Loucy (cell line): ENCODE measurements at regions not wholly inside any gene's neighbourhood (a gene's known extent, or its start where the extent isn't known, plus 50 kb on each side); places are given as distances from the start of the nearest gene placed in this dataset.

ENCODE experiments used
- CTCF ChIP-seq: fragments of 200-600 bp; sonication (generic); conservative IDR thresholded peaks from 2 replicates; pipeline ENCODE4 v1.5.1; 2014; ENCODE audit warnings: mild to moderate bottlenecking, antibody characterized with exemption, low read length
- EZH2phosphoT487 ChIP-seq: fragments of 200-600 bp; IDR thresholded peaks from 2 replicates; pipeline ENCODE4 v1.6.1; 2018; ENCODE audit warnings: antibody characterized with exemption, mild to moderate bottlenecking, moderate library complexity, borderline replicate concordance

GRCh38 chr22:44380756-44381486 is 68.2 kb upstream of the SHISAL1 start:
- TF ChIP-seq CTCF, result no peak
- no peak for TF ChIP-seq EZH2phosphoT487
